ENCODE measurements at regions not wholly inside any gene's neighbourhood (a gene's known extent, or its start where the extent isn't known, plus 50 kb on each side); places are given as distances from the start of the nearest gene placed in this dataset.

DNA sequence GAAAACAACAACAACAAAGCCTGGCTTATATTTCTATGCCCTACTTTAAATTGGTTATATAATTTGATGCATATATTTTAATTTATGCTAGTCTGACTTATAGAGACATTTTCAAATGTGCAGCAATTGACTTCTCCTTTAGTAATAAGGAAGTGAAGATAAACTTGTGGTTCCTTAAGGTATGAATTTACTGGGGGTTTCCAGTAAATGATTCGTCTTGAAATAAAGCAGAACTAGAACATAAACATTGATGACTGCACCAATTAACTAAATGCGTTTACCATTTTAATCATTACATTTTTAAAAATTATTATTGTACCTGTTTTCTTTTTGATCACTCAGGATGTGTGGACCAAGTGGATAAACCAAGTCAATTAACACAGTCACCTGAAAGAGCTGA, 99.6 kb upstream of the CCSER1 start:
- TF ChIP-seq, protein P1, sequence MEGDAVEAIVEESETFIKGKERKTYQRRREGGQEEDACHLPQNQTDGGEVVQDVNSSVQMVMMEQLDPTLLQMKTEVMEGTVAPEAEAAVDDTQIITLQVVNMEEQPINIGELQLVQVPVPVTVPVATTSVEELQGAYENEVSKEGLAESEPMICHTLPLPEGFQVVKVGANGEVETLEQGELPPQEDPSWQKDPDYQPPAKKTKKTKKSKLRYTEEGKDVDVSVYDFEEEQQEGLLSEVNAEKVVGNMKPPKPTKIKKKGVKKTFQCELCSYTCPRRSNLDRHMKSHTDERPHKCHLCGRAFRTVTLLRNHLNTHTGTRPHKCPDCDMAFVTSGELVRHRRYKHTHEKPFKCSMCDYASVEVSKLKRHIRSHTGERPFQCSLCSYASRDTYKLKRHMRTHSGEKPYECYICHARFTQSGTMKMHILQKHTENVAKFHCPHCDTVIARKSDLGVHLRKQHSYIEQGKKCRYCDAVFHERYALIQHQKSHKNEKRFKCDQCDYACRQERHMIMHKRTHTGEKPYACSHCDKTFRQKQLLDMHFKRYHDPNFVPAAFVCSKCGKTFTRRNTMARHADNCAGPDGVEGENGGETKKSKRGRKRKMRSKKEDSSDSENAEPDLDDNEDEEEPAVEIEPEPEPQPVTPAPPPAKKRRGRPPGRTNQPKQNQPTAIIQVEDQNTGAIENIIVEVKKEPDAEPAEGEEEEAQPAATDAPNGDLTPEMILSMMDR (conservative IDR thresholded peaks at IDR 0.05; ENCODE audit: low read length) = no peak
- TF ChIP-seq EZH2phosphoT487 (IDR thresholded peaks at IDR 0.05; ENCODE audit: borderline replicate concordance, low read depth, low read length) = no peak
